Memory B cell (primary cell): ENCODE measurements at regions not wholly inside any gene's neighbourhood (a gene's known extent, or its start where the extent isn't known, plus 50 kb on each side); places are given as distances from the start of the nearest gene placed in this dataset.

ENCODE experiments used
- ATAC-seq: fragments of 150-1000 bp; cut with Tn5 transposase; 2 replicates; pipeline ENCODE4 v1.10.0; 2021; ENCODE audit warnings: low read depth, mild to moderate bottlenecking, moderate library complexity
- DNase-seq, 2 donors: peaks; one replicate each; pipeline ENCODE4 v3.0.0; 2022; ENCODE audit warnings: low spot score in 2 of 2
- H3K27ac Mint-ChIP-seq: one replicate; pipeline ENCODE4 v1.8.0; 2022; ENCODE audit warnings: mild to moderate bottlenecking, moderate library complexity, mixed read lengths
- H3K27me3 Mint-ChIP-seq: one replicate; pipeline ENCODE4 v1.8.0; 2022; ENCODE audit warnings: mixed read lengths
- H3K36me3 Mint-ChIP-seq: one replicate; pipeline ENCODE4 v1.8.0; 2022; ENCODE audit warnings: mild to moderate bottlenecking, mixed read lengths
- H3K4me1 Mint-ChIP-seq: one replicate; pipeline ENCODE4 v1.8.0; 2022; ENCODE audit warnings: mixed read lengths
- H3K4me3 Mint-ChIP-seq: one replicate; pipeline ENCODE4 v1.8.0; 2022; ENCODE audit warnings: mild to moderate bottlenecking, moderate library complexity, mixed read lengths
- H3K9me3 Mint-ChIP-seq: one replicate; pipeline ENCODE4 v1.8.0; 2022; ENCODE audit warnings: mixed read lengths

GRCh38 chrX:39930786-39931528 is 166.8 kb downstream of the BCOR start:
- DNase-seq (no peak), ATAC-seq (no peak)
- no peaks in the 10 kb centered on the region for H3K9me3 Mint-ChIP-seq
- no peak overlapping the region for H3K27ac Mint-ChIP-seq
- H3K4me3 Mint-ChIP-seq, result no peak overlapping the region
- no peaks in the 10 kb centered on the region for H3K27me3 Mint-ChIP-seq
- H3K4me1 Mint-ChIP-seq, result no peaks in the 10 kb centered on the region
- no peaks in the 10 kb centered on the region for H3K36me3 Mint-ChIP-seq

GRCh38 chrX:39931529-39932282 is 166.1 kb downstream of the BCOR start:
- H3K27ac Mint-ChIP-seq, result no peak overlapping the region
- no peaks in the 10 kb centered on the region for H3K36me3 Mint-ChIP-seq
- DNase-seq (no peak), ATAC-seq (no peak)
- H3K9me3 Mint-ChIP-seq, result no peaks in the 10 kb centered on the region
- no peaks in the 10 kb centered on the region for H3K27me3 Mint-ChIP-seq
- H3K4me3 Mint-ChIP-seq, result no peak overlapping the region
- H3K4me1 Mint-ChIP-seq, result no peaks in the 10 kb centered on the region

GRCh38 chrX:39935411-39936064 is 162.2 kb downstream of the BCOR start:
- Mint-ChIP-seq H3K4me3 (no peak overlapping the region), H3K27ac (no peak overlapping the region), H3K4me1 (peaks cover 2% of the 10 kb centered on the region), H3K36me3 (no peaks in the 10 kb centered on the region), H3K9me3 (no peaks in the 10 kb centered on the region), H3K27me3 (no peaks in the 10 kb centered on the region)
- DNase-seq, result no peak
- no peak for ATAC-seq

GRCh38 chrX:39936886-39937770 is 160.6 kb downstream of the BCOR start:
- peak overlapping the region; percentile 11 for H3K27ac Mint-ChIP-seq
- ATAC-seq, result peak; percentile 59
- peak overlapping the region; percentile 80 for H3K4me3 Mint-ChIP-seq

GRCh38 chrX:39938466-39938865 is 159.3 kb downstream of the BCOR start:
- DNase-seq (no peak), ATAC-seq (no peak)
- H3K27me3 Mint-ChIP-seq, result peaks cover 4% of the 10 kb centered on the region
- H3K36me3 Mint-ChIP-seq, result peaks cover 2% of the 10 kb centered on the region
- H3K27ac Mint-ChIP-seq, result no peak overlapping the region
- peaks cover 2% of the 10 kb centered on the region for H3K9me3 Mint-ChIP-seq
- H3K4me3 Mint-ChIP-seq, result no peak overlapping the region
- peaks cover 2% of the 10 kb centered on the region for H3K4me1 Mint-ChIP-seq

More at GRCh38 chrX:39936886-39937770, 160.6 kb downstream of the BCOR start:
- Mint-ChIP-seq H3K4me1 (peaks cover 2% of the 10 kb centered on the region), H3K9me3 (no peaks in the 10 kb centered on the region), H3K36me3 (no peaks in the 10 kb centered on the region), H3K27me3 (peaks cover 1% of the 10 kb centered on the region)
- no peak for DNase-seq

GRCh38 chrX:39939678-39940077 is 158.1 kb downstream of the BCOR start:
- peaks cover 2% of the 10 kb centered on the region for H3K36me3 Mint-ChIP-seq
- no peak for ATAC-seq
- peaks cover 2% of the 10 kb centered on the region for H3K9me3 Mint-ChIP-seq
- no peak overlapping the region for H3K4me3 Mint-ChIP-seq
- H3K4me1 Mint-ChIP-seq, result peaks cover 2% of the 10 kb centered on the region
- H3K27ac Mint-ChIP-seq, result no peak overlapping the region
- H3K27me3 Mint-ChIP-seq, result peaks cover 5% of the 10 kb centered on the region
- no peak for DNase-seq

GRCh38 chrX:39941332-39941920 is 156.3 kb downstream of the BCOR start:
- ATAC-seq (no peak), DNase-seq (no peak)
- Mint-ChIP-seq H3K9me3 (peaks cover 2% of the 10 kb centered on the region), H3K27me3 (peaks cover 5% of the 10 kb centered on the region), H3K36me3 (peaks cover 2% of the 10 kb centered on the region), H3K4me3 (no peak overlapping the region), H3K4me1 (peaks cover 2% of the 10 kb centered on the region), H3K27ac (no peak overlapping the region)

GRCh38 chrX:39944416-39944815 is 153.3 kb downstream of the BCOR start:
- DNase-seq (no peak), ATAC-seq (no peak)
- Mint-ChIP-seq H3K4me1 (peaks cover under 1% of the 10 kb centered on the region), H3K27me3 (peaks cover 5% of the 10 kb centered on the region), H3K9me3 (peaks cover 2% of the 10 kb centered on the region), H3K27ac (no peak overlapping the region), H3K4me3 (no peak overlapping the region), H3K36me3 (peaks cover 2% of the 10 kb centered on the region)

- H3K4me1 Mint-ChIP-seq, result peaks cover 4% of the 10 kb centered on the region
- H3K4me3 Mint-ChIP-seq, result no peak overlapping the region
- H3K36me3 Mint-ChIP-seq, result peaks cover 2% of the 10 kb centered on the region
- DNase-seq (no peak), ATAC-seq (no peak)
- peaks cover 5% of the 10 kb centered on the region for H3K27me3 Mint-ChIP-seq
- H3K9me3 Mint-ChIP-seq, result peaks cover 2% of the 10 kb centered on the region
- H3K27ac Mint-ChIP-seq, result no peak overlapping the region
Measured at GRCh38 chrX:39945709-39946108, 152.0 kb downstream of the BCOR start.

- DNase-seq, result no peak
- Mint-ChIP-seq H3K4me3 (no peak overlapping the region), H3K27me3 (peaks cover 6% of the 10 kb centered on the region), H3K4me1 (peaks cover 4% of the 10 kb centered on the region), H3K9me3 (peaks cover 3% of the 10 kb centered on the region), H3K36me3 (peaks cover 2% of the 10 kb centered on the region), H3K27ac (no peak overlapping the region)
- no peak for ATAC-seq
Measured at GRCh38 chrX:39946822-39947221, 150.9 kb downstream of the BCOR start.

GRCh38 chrX:39948582-39948981 is 149.2 kb downstream of the BCOR start:
- no peak for ATAC-seq
- Mint-ChIP-seq H3K4me3 (no peak overlapping the region), H3K27me3 (peaks cover 3% of the 10 kb centered on the region), H3K9me3 (peaks cover 1% of the 10 kb centered on the region), H3K4me1 (peaks cover 4% of the 10 kb centered on the region), H3K36me3 (no peaks in the 10 kb centered on the region), H3K27ac (no peak overlapping the region)
- DNase-seq, result no peak

- H3K4me3 Mint-ChIP-seq, result no peak overlapping the region
- ATAC-seq, result no peak
- DNase-seq, result no peak
- H3K36me3 Mint-ChIP-seq, result no peaks in the 10 kb centered on the region
- H3K27me3 Mint-ChIP-seq, result peaks cover 1% of the 10 kb centered on the region
- no peak overlapping the region for H3K27ac Mint-ChIP-seq
- peaks cover 1% of the 10 kb centered on the region for H3K9me3 Mint-ChIP-seq
- peaks cover 4% of the 10 kb centered on the region for H3K4me1 Mint-ChIP-seq
Measured at GRCh38 chrX:39950018-39950688, 147.6 kb downstream of the BCOR start.

- Mint-ChIP-seq H3K4me1 (peaks cover 7% of the 10 kb centered on the region), H3K36me3 (no peaks in the 10 kb centered on the region), H3K9me3 (peaks cover 1% of the 10 kb centered on the region), H3K4me3 (no peak overlapping the region), H3K27ac (no peak overlapping the region), H3K27me3 (peaks cover 1% of the 10 kb centered on the region)
- ATAC-seq (no peak), DNase-seq (no peak)
Measured at GRCh38 chrX:39952989-39953388, 144.8 kb downstream of the BCOR start.
